ENCODE measurements at regions not wholly inside any gene's neighbourhood (a gene's known extent, or its start where the extent isn't known, plus 50 kb on each side); places are given as distances from the start of the nearest gene placed in this dataset.

GRCh38 chr6:137323860-137324259 is 104.7 kb upstream of the IFNGR1 start:
- Histone ChIP-seq H3K27me3 (replicated peaks) (no peaks in the 10 kb centered on the region), H3K27ac (no peak overlapping the region), H3K36me3 (replicated peaks) (no peaks in the 10 kb centered on the region), H3K4me3 (ENCODE audit: low read depth, low read length) (no peak overlapping the region)
- TF ChIP-seq, protein P1, sequence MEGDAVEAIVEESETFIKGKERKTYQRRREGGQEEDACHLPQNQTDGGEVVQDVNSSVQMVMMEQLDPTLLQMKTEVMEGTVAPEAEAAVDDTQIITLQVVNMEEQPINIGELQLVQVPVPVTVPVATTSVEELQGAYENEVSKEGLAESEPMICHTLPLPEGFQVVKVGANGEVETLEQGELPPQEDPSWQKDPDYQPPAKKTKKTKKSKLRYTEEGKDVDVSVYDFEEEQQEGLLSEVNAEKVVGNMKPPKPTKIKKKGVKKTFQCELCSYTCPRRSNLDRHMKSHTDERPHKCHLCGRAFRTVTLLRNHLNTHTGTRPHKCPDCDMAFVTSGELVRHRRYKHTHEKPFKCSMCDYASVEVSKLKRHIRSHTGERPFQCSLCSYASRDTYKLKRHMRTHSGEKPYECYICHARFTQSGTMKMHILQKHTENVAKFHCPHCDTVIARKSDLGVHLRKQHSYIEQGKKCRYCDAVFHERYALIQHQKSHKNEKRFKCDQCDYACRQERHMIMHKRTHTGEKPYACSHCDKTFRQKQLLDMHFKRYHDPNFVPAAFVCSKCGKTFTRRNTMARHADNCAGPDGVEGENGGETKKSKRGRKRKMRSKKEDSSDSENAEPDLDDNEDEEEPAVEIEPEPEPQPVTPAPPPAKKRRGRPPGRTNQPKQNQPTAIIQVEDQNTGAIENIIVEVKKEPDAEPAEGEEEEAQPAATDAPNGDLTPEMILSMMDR (IDR thresholded peaks at IDR 0.05; ENCODE audit: low read depth, low read length, missing control alignments) = no peak
- in situ Hi-C loops (cut with HindIII; ENCODE audit: low pct_ligation_motif_present, low sequenced_read_pairs) = no loop called here
- DNase-seq = no peak

DNA sequence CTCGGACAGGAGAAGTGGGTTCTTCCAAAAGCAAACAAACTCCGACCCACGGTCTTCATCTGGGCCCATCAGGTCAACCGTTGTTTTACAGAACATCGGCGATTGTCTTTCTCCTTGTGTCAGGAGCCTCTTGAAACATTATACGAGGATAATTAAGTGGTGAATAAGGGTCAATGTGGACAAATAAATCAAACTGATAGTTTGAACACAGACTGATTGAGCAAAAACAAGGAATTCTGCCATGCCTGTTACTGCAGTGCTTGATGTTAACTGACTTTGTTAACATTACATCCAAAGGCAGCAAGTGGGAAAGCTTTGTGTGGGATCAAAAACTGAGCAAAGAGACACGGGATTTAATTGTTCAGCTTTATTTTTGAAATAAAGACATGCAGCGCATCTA is 101.1 kb upstream of the IFNGR1 start:
- DNase-seq = no peak
- TF ChIP-seq, protein P1 (IDR thresholded peaks at IDR 0.05; ENCODE audit: low read depth, low read length, missing control alignments) = no peak
- Histone ChIP-seq H3K36me3 (replicated peaks) (no peaks in the 10 kb centered on the region), H3K27ac (no peak overlapping the region), H3K27me3 (replicated peaks) (no peaks in the 10 kb centered on the region), H3K4me3 (ENCODE audit: low read depth, low read length) (no peak overlapping the region)
- in situ Hi-C loops (cut with HindIII; ENCODE audit: low pct_ligation_motif_present, low sequenced_read_pairs) = no loop called here

- H3K36me3 ChIP-seq (replicated peaks) = no peaks in the 10 kb centered on the region
- TF ChIP-seq, protein P1 (IDR thresholded peaks at IDR 0.05; ENCODE audit: low read depth, low read length, missing control alignments) = no peak
- no peak overlapping the region for H3K4me3 ChIP-seq (ENCODE audit: low read depth, low read length)
- no peak for DNase-seq
- in situ Hi-C loops (cut with HindIII; ENCODE audit: low pct_ligation_motif_present, low sequenced_read_pairs) = no loop called here
- no peak overlapping the region for H3K27ac ChIP-seq
- no peaks in the 10 kb centered on the region for H3K27me3 ChIP-seq (replicated peaks)
Measured at GRCh38 chr6:137316626-137317025, 97.4 kb upstream of the IFNGR1 start.

DNA sequence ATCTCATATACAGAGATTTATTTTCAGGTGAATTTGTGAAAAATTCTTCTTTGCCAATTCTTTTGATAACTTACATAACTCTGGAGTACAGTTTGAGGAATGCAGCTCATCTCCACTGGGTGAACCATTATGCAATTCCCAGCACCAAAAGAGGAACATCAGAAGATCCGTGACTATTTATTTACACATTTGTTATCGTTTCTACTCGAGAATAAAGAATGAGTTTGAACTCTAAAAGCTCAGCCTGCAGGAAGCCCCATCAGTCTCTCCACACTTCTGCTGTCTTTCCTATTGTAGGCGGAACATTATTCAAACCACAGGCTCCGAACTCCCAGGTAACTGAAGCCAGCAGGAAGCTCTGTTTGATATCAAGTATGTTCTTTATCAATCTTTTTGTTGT is 95.9 kb upstream of the IFNGR1 start:
- in situ Hi-C loops (cut with HindIII; ENCODE audit: low pct_ligation_motif_present, low sequenced_read_pairs) = no loop called here
- Histone ChIP-seq H3K4me3 (ENCODE audit: low read depth, low read length) (no peak overlapping the region), H3K27me3 (replicated peaks) (no peaks in the 10 kb centered on the region), H3K27ac (no peak overlapping the region), H3K36me3 (replicated peaks) (no peaks in the 10 kb centered on the region)
- DNase-seq = no peak
- TF ChIP-seq, protein P1 (IDR thresholded peaks at IDR 0.05; ENCODE audit: low read depth, low read length, missing control alignments) = no peak

- Histone ChIP-seq H3K36me3 (replicated peaks) (no peaks in the 10 kb centered on the region), H3K4me3 (ENCODE audit: low read depth, low read length) (peak overlapping the region; percentile 9), H3K27ac (no peak overlapping the region), H3K27me3 (replicated peaks) (no peaks in the 10 kb centered on the region)
- DNase-seq = peak; percentile 91
- TF ChIP-seq, protein P1 (IDR thresholded peaks at IDR 0.05; ENCODE audit: low read depth, low read length, missing control alignments) = peak; percentile 87
- in situ Hi-C loops (cut with HindIII; ENCODE audit: low pct_ligation_motif_present, low sequenced_read_pairs) = no loop called here
Measured at GRCh38 chr6:137313928-137314855, 95.0 kb upstream of the IFNGR1 start.

All from brain microvascular endothelial cell (primary cell).